BJ (cell line): ENCODE measurements at regions not wholly inside any gene's neighbourhood (a gene's known extent, or its start where the extent isn't known, plus 50 kb on each side); places are given as distances from the start of the nearest gene placed in this dataset.
"Not testable (repeated sequence)": the region's sequence is repeated elsewhere in the genome, so short reads cannot be mapped to it uniquely, and the experiment has no call there.

Experiments used
- CTCF ChIA-PET: fragments of 350-600 bp; formaldehyde crosslinking; extraction: SDS; loops from one replicate; lab custom pipeline; 2021; ENCODE audit warnings: antibody characterized with exemption, inconsistent platforms; lab: Yijun Ruan, JAX
- POLR2A ChIA-PET: fragments of 300-600 bp; sonication (Branson Sonifier 250); formaldehyde crosslinking; extraction: SDS; loops from one replicate; lab custom pipeline; 2021; ENCODE audit warnings: antibody characterized with exemption; lab: Charles Lee
- DNase-seq: peaks from one replicate; pipeline ENCODE4 v3.0.0-alpha.2; 2011; ENCODE audit warnings: low read depth
- H3K27me3 ChIP-seq: 2 replicates; pipeline ENCODE4 v1.6.0; 2011; ENCODE audit warnings: low read length; ENCODE audit not compliant: control insufficient read depth, insufficient read depth
- H3K36me3 ChIP-seq: 2 replicates; pipeline ENCODE4 v1.5.1; 2011; ENCODE audit warnings: low read length; ENCODE audit not compliant: control insufficient read depth, insufficient read depth
- H3K4me3 ChIP-seq: 2 replicates; pipeline ENCODE4 v1.5.1; 2011; ENCODE audit warnings: low read depth, mild to moderate bottlenecking, control low read depth, low read length
- TF ChIP-seq, protein P1 (sequence below): IDR thresholded peaks from 2 replicates; pipeline ENCODE4 v1.5.1; 2011; ENCODE audit warnings: low read depth, mild to moderate bottlenecking, control low read depth, inconsistent platforms, low read length, moderate library complexity; ENCODE audit not compliant: insufficient read depth

DNA sequence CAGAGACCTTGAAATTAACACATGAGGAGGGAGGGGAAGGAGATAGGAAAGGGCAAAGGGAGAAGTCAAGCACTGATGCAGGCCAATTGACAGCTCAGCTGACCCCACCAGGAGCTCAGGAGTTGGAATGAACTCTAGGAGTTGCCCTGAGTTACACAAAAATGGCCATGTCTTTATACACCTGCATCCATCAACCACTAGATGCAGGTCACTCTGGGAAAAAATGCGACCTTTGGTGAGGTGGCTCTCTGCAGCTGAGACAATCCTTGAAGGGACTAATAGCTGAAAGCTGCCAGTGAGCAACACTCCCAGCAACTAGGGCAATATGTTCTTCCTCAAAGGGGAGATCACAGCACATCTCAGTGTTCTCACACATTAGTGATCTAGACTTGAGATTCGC is 222.8 kb downstream of the RBM26 start:
- ChIA-PET CTCF (no interaction called here), POLR2A (no interaction called here)
- Histone ChIP-seq H3K27me3 (no peaks in the 10 kb centered on the region), H3K36me3 (no peaks in the 10 kb centered on the region), H3K4me3 (no peak overlapping the region)
- DNase-seq: no peak
- TF ChIP-seq, protein P1, sequence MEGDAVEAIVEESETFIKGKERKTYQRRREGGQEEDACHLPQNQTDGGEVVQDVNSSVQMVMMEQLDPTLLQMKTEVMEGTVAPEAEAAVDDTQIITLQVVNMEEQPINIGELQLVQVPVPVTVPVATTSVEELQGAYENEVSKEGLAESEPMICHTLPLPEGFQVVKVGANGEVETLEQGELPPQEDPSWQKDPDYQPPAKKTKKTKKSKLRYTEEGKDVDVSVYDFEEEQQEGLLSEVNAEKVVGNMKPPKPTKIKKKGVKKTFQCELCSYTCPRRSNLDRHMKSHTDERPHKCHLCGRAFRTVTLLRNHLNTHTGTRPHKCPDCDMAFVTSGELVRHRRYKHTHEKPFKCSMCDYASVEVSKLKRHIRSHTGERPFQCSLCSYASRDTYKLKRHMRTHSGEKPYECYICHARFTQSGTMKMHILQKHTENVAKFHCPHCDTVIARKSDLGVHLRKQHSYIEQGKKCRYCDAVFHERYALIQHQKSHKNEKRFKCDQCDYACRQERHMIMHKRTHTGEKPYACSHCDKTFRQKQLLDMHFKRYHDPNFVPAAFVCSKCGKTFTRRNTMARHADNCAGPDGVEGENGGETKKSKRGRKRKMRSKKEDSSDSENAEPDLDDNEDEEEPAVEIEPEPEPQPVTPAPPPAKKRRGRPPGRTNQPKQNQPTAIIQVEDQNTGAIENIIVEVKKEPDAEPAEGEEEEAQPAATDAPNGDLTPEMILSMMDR: no peak

DNA sequence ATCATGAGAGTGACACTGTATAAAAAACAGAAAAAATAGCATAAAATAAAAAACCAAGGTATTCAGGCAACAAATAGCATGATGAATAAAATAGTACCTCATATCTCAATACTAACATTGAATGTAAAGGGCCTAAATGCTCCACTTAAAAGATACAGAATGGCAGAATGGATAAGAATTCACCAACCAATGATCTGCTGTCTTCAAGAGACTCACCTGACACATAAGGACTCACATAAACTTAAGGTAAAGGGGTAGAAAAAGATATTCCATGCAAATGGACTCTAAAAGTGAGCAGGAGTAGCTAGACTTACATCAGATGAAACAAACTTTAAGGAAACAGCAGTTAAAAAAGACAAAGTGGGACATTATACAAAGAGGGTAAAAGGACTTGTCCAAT is 232.4 kb downstream of the RBM26 start:
- H3K4me3 ChIP-seq, CTCF ChIA-PET, DNase-seq, POLR2A ChIA-PET, H3K36me3 ChIP-seq, H3K27me3 ChIP-seq: not testable (repeated sequence)

DNA sequence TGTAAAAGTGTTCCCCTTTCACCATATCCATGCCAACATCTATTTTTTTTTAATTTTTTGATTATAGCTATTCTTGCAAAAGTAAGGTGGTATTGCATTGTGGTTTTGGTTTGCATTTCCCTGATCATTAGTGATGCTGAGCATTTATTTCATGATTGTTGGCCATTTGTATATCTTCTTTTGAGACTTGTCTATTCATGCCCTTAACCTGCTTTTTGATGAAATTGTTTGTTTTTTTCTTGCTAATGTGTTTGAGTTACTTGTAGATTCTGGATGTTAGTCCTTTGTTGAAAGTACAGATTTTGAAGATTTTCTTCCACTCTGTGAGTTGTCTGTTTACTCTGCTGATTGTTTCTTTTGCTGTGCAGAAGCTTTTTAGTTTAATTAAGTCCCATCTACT is 233.1 kb downstream of the RBM26 start:
- H3K4me3 ChIP-seq, H3K27me3 ChIP-seq, POLR2A ChIA-PET, CTCF ChIA-PET, DNase-seq, H3K36me3 ChIP-seq: not testable (repeated sequence)

DNA sequence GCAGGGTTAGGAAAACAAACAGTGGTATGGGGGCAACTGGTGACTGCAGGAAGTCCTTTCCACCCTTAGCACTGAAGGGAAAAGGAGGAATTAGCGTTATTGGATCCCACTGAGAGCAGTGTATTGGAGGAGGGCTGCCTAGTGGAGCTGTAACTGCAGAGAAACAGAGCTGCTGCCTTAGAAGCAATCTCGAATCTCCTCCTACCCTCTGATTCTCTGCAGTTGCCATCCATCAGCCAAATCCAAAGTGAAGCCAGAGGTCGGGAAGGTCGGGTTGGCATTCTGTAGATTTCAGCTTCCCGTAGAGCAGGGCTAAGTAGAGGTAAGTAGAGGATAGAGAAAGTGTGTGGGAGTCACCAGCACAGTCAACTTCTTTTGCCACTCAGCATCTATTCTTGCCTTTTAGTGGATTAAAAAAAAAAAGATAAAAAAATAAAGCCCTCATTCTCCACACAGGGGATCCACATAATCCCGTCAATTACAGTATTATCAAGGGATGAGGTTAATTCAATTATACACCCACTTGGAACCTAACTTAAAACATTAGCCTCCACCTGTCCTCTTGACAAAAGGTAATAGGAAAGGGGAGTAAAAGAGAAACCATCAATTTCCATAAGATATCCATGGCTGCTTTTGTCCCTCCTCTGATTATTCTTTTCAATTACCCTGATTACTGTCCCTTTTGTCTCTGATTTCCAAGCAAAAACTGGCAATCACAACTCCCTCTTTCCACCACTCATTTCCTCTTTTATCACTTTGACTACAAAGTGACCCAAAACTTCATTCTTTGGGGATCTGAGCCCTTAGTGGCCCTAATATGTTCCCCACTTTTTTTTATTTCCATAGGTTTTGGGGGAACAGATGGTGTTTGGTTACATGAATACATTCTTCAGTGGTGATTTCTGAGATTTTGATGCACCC is 234.7 kb downstream of the RBM26 start:
- POLR2A ChIA-PET: no interaction called here

DNA sequence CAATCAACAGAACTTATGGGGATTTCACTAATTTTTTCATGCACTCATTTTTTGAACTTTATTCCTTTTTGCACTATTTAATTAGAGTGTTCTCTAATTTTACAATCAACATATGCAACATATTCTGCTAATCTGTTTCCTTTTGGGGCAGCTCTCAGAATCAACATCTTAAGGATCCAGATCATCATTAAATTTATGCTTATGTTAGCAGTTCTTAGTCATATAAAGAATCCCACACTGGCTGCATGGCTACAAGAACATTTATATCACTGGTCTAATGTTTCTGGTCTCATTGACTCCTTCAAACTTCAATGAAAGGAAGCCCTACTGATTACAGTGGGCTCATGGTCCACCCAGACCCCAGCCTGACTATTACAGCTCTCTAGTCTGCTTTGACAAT is 245.2 kb downstream of the RBM26 start:
- TF ChIP-seq, protein P1: no peak
- CTCF ChIA-PET: no interaction called here
- DNase-seq: no peak
- POLR2A ChIA-PET: no interaction called here
- no peak overlapping the region for H3K4me3 ChIP-seq
- no peaks in the 10 kb centered on the region for H3K36me3 ChIP-seq
- no peaks in the 10 kb centered on the region for H3K27me3 ChIP-seq

More for the DNA sequence above, 234.7 kb downstream of the RBM26 start:
- Histone ChIP-seq H3K4me3 (no peak overlapping the region), H3K27me3 (no peaks in the 10 kb centered on the region), H3K36me3 (no peaks in the 10 kb centered on the region)
- CTCF ChIA-PET: no interaction called here
- DNase-seq: no peak
- TF ChIP-seq, protein P1: no peak

DNA sequence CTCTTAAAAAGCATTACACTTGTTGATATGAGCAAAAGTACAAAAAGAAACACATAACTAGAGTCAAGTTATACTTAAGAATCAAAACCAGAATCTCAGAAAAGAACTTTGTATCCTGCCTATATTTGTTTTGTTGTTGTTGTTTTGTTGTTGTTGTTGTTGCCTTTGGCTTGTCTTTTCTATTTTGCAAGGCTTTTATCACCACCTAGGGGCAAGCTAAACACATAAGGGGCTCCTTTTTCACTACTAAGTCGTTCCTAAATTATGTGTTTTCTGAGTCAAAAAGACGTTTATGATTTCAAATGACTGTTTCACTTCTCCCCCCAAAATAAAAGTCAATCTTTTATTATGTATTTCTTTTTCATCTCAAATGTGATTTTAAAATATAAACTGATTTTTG is 250.2 kb downstream of the RBM26 start:
- no peak for DNase-seq
- H3K36me3 ChIP-seq: no peaks in the 10 kb centered on the region
- TF ChIP-seq, protein P1: no peak
- ChIA-PET POLR2A (no interaction called here), CTCF (no interaction called here)
- H3K27me3 ChIP-seq: no peaks in the 10 kb centered on the region
- H3K4me3 ChIP-seq: no peak overlapping the region
